Activated CD8-positive, alpha-beta memory T cell treated with anti-CD3 and anti-CD28 coated beads, Interleukin-2, amount 10 ng/mL, durations not matched to agents 7 days and 5 days (primary cell): ENCODE measurements at regions not wholly inside any gene's neighbourhood (a gene's known extent, or its start where the extent isn't known, plus 50 kb on each side); places are given as distances from the start of the nearest gene placed in this dataset.

Experiments used
- ATAC-seq: fragments of 150-1000 bp; cut with Tn5 transposase; one replicate; pipeline ENCODE4 v1.10.0; 2021; ENCODE audit warnings: moderate library complexity
- CTCF ChIA-PET: fragments of 350-600 bp; sonication (Branson Sonifier 250); formaldehyde crosslinking; loops from one replicate; lab custom pipeline; 2021; ENCODE audit warnings: antibody characterized with exemption; lab: Charles Lee
- DNase-seq: peaks from one replicate; pipeline ENCODE4 v3.0.0-alpha.2; 2020
- H3K27ac Mint-ChIP-seq: one replicate; pipeline ENCODE4 v1.8.0; 2021; ENCODE audit warnings: mild to moderate bottlenecking, mixed read lengths
- H3K27me3 Mint-ChIP-seq: one replicate; pipeline ENCODE4 v1.8.0; 2021; ENCODE audit warnings: mixed read lengths
- H3K36me3 Mint-ChIP-seq: one replicate; pipeline ENCODE4 v1.8.0; 2021; ENCODE audit warnings: mild to moderate bottlenecking, mixed read lengths
- H3K4me1 Mint-ChIP-seq: one replicate; pipeline ENCODE4 v1.8.0; 2021; ENCODE audit warnings: mixed read lengths
- H3K4me3 Mint-ChIP-seq: one replicate; pipeline ENCODE4 v1.8.0; 2021; ENCODE audit warnings: mild to moderate bottlenecking, moderate library complexity, mixed read lengths
- H3K9me3 Mint-ChIP-seq: one replicate; pipeline ENCODE4 v1.8.0; 2022; ENCODE audit warnings: low read depth, mixed read lengths

- no peaks in the 10 kb centered on the region for H3K9me3 Mint-ChIP-seq
- peaks cover 1% of the 10 kb centered on the region for H3K36me3 Mint-ChIP-seq
- peak; percentile 57 for ATAC-seq
- H3K4me1 Mint-ChIP-seq: peaks cover 11% of the 10 kb centered on the region
- CTCF ChIA-PET: interaction anchor here (0.7 to 1.5 kb wide), 5 partner anchors 9 to 202 kb away, joined by 3 read pairs; no protein-coding TSS in a partner anchor
- peak overlapping the region; percentile 65 for H3K4me3 Mint-ChIP-seq
- peaks cover 57% of the 10 kb centered on the region for H3K27me3 Mint-ChIP-seq
- no peak for DNase-seq
- no peak overlapping the region for H3K27ac Mint-ChIP-seq
Measured at GRCh38 chr14:97219431-97220017, 422.3 kb downstream of the VRK1 start.

- no peaks in the 10 kb centered on the region for H3K9me3 Mint-ChIP-seq
- CTCF ChIA-PET: no interaction called here
- DNase-seq (no peak), ATAC-seq (no peak)
- peaks cover 1% of the 10 kb centered on the region for H3K36me3 Mint-ChIP-seq
- H3K27ac Mint-ChIP-seq: no peak overlapping the region
- peaks cover 48% of the 10 kb centered on the region for H3K27me3 Mint-ChIP-seq
- H3K4me1 Mint-ChIP-seq: peaks cover 11% of the 10 kb centered on the region
- no peak overlapping the region for H3K4me3 Mint-ChIP-seq
Measured at GRCh38 chr14:97221572-97222285, 424.5 kb downstream of the VRK1 start.

- CTCF ChIA-PET: interaction anchor here (0.8 kb wide), 1 partner anchor 76 kb away, joined by 3 read pairs; no protein-coding TSS in a partner anchor
- H3K36me3 Mint-ChIP-seq: peaks cover 1% of the 10 kb centered on the region
- H3K4me1 Mint-ChIP-seq: peaks cover 6% of the 10 kb centered on the region
- no peak for DNase-seq
- no peak overlapping the region for H3K4me3 Mint-ChIP-seq
- no peak overlapping the region for H3K27ac Mint-ChIP-seq
- H3K9me3 Mint-ChIP-seq: no peaks in the 10 kb centered on the region
- no peak for ATAC-seq
- peaks cover 41% of the 10 kb centered on the region for H3K27me3 Mint-ChIP-seq
Measured at GRCh38 chr14:97224016-97224415, 426.8 kb downstream of the VRK1 start.

GRCh38 chr14:97230051-97230450 is 432.9 kb downstream of the VRK1 start:
- CTCF ChIA-PET: no interaction called here
- DNase-seq: no peak

GRCh38 chr14:97233319-97233985 is 436.3 kb downstream of the VRK1 start:
- Mint-ChIP-seq H3K27me3 (peaks cover 30% of the 10 kb centered on the region), H3K4me1 (no peaks in the 10 kb centered on the region), H3K36me3 (no peaks in the 10 kb centered on the region), H3K27ac (no peak overlapping the region), H3K4me3 (no peak overlapping the region), H3K9me3 (no peaks in the 10 kb centered on the region)
- ATAC-seq (no peak), DNase-seq (no peak)
- CTCF ChIA-PET: no interaction called here

More at GRCh38 chr14:97230051-97230450, 432.9 kb downstream of the VRK1 start:
- Mint-ChIP-seq H3K27ac (no peak overlapping the region), H3K4me3 (no peak overlapping the region), H3K36me3 (no peaks in the 10 kb centered on the region), H3K4me1 (no peaks in the 10 kb centered on the region), H3K27me3 (peaks cover 28% of the 10 kb centered on the region), H3K9me3 (no peaks in the 10 kb centered on the region)
- no peak for ATAC-seq

- Mint-ChIP-seq H3K4me1 (peaks cover 11% of the 10 kb centered on the region), H3K27me3 (peaks cover 44% of the 10 kb centered on the region), H3K4me3 (no peak overlapping the region), H3K36me3 (no peaks in the 10 kb centered on the region), H3K27ac (no peak overlapping the region), H3K9me3 (no peaks in the 10 kb centered on the region)
- CTCF ChIA-PET: no interaction called here
- DNase-seq: no peak
- no peak for ATAC-seq
Measured at GRCh38 chr14:97246648-97247047, 449.5 kb downstream of the VRK1 start.

GRCh38 chr14:97248973-97249372 is 451.8 kb downstream of the VRK1 start:
- peaks cover 30% of the 10 kb centered on the region for H3K27me3 Mint-ChIP-seq
- no peak for DNase-seq
- CTCF ChIA-PET: no interaction called here
- H3K27ac Mint-ChIP-seq: no peak overlapping the region
- H3K9me3 Mint-ChIP-seq: no peaks in the 10 kb centered on the region
- no peak overlapping the region for H3K4me3 Mint-ChIP-seq
- H3K36me3 Mint-ChIP-seq: no peaks in the 10 kb centered on the region
- no peak for ATAC-seq
- H3K4me1 Mint-ChIP-seq: peaks cover 32% of the 10 kb centered on the region

GRCh38 chr14:97250931-97251330 is 453.7 kb downstream of the VRK1 start:
- ATAC-seq: no peak
- DNase-seq: no peak
- Mint-ChIP-seq H3K9me3 (no peaks in the 10 kb centered on the region), H3K36me3 (no peaks in the 10 kb centered on the region), H3K4me3 (no peak overlapping the region), H3K27me3 (peaks cover 17% of the 10 kb centered on the region), H3K27ac (no peak overlapping the region), H3K4me1 (peaks cover 35% of the 10 kb centered on the region)
- CTCF ChIA-PET: interaction anchor here (1.2 kb wide), 1 partner anchor 423 kb away, joined by 4 read pairs; no protein-coding TSS in a partner anchor

- Mint-ChIP-seq H3K27me3 (peaks cover 11% of the 10 kb centered on the region), H3K4me1 (peaks cover 35% of the 10 kb centered on the region), H3K36me3 (no peaks in the 10 kb centered on the region), H3K9me3 (no peaks in the 10 kb centered on the region), H3K27ac (peak overlapping the region; percentile 39), H3K4me3 (no peak overlapping the region)
- DNase-seq (peak; percentile 43), ATAC-seq (peak; percentile 45)
- CTCF ChIA-PET: interaction anchor here (1.2 kb wide), 1 partner anchor 424 kb away, joined by 4 read pairs; no protein-coding TSS in a partner anchor
Measured at GRCh38 chr14:97251491-97252155, 454.4 kb downstream of the VRK1 start.

GRCh38 chr14:97253756-97254155 is 456.6 kb downstream of the VRK1 start:
- Mint-ChIP-seq H3K36me3 (no peaks in the 10 kb centered on the region), H3K27me3 (peaks cover 14% of the 10 kb centered on the region), H3K27ac (no peak overlapping the region), H3K4me3 (no peak overlapping the region), H3K4me1 (peaks cover 35% of the 10 kb centered on the region), H3K9me3 (no peaks in the 10 kb centered on the region)
- DNase-seq: no peak
- ATAC-seq: no peak
- CTCF ChIA-PET: no interaction called here

- Mint-ChIP-seq H3K4me1 (no peaks in the 10 kb centered on the region), H3K4me3 (no peak overlapping the region), H3K27me3 (peaks cover 13% of the 10 kb centered on the region), H3K36me3 (no peaks in the 10 kb centered on the region), H3K9me3 (peaks cover 3% of the 10 kb centered on the region), H3K27ac (no peak overlapping the region)
- CTCF ChIA-PET: no interaction called here
- ATAC-seq (no peak), DNase-seq (no peak)
Measured at GRCh38 chr14:97262336-97262735, 465.2 kb downstream of the VRK1 start.

GRCh38 chr14:97264516-97265230 is 467.5 kb downstream of the VRK1 start:
- CTCF ChIA-PET: no interaction called here
- ATAC-seq (no peak), DNase-seq (no peak)
- no peaks in the 10 kb centered on the region for H3K36me3 Mint-ChIP-seq
- H3K4me3 Mint-ChIP-seq: no peak overlapping the region
- H3K9me3 Mint-ChIP-seq: peaks cover 3% of the 10 kb centered on the region
- H3K4me1 Mint-ChIP-seq: no peaks in the 10 kb centered on the region
- no peak overlapping the region for H3K27ac Mint-ChIP-seq
- H3K27me3 Mint-ChIP-seq: peaks cover 11% of the 10 kb centered on the region

GRCh38 chr14:97266653-97267052 is 469.5 kb downstream of the VRK1 start:
- Mint-ChIP-seq H3K9me3 (peaks cover 3% of the 10 kb centered on the region), H3K4me3 (no peak overlapping the region), H3K27me3 (peaks cover 11% of the 10 kb centered on the region), H3K27ac (no peak overlapping the region), H3K36me3 (no peaks in the 10 kb centered on the region), H3K4me1 (no peaks in the 10 kb centered on the region)
- DNase-seq (no peak), ATAC-seq (no peak)
- CTCF ChIA-PET: no interaction called here
